OCI-LY1 (cell line): ENCODE measurements at regions not wholly inside any gene's neighbourhood (a gene's known extent, or its start where the extent isn't known, plus 50 kb on each side); places are given as distances from the start of the nearest gene placed in this dataset.

Experiments used
- EZH2 ChIP-seq: fragments of 200-600 bp; sonication (generic), shearing (Covaris generic); IDR thresholded peaks from 2 replicates; pipeline ENCODE4 v1.8.0; 2017; ENCODE audit warnings: borderline replicate concordance, mixed run types, mild to moderate bottlenecking, antibody characterized with exemption, low read length, moderate library complexity, mixed read lengths
- TF ChIP-seq, protein P1 (sequence below): fragments of 200-600 bp; sonication (generic), shearing (Covaris generic); IDR thresholded peaks from 2 replicates; pipeline ENCODE4 v1.5.1; 2017; ENCODE audit warnings: mild to moderate bottlenecking, antibody characterized with exemption, low read length, moderate library complexity, mixed read lengths

GRCh38 chr3:110849064-110849463 lies 222.6 kb upstream of the NECTIN3 start:
- TF ChIP-seq, protein P1, sequence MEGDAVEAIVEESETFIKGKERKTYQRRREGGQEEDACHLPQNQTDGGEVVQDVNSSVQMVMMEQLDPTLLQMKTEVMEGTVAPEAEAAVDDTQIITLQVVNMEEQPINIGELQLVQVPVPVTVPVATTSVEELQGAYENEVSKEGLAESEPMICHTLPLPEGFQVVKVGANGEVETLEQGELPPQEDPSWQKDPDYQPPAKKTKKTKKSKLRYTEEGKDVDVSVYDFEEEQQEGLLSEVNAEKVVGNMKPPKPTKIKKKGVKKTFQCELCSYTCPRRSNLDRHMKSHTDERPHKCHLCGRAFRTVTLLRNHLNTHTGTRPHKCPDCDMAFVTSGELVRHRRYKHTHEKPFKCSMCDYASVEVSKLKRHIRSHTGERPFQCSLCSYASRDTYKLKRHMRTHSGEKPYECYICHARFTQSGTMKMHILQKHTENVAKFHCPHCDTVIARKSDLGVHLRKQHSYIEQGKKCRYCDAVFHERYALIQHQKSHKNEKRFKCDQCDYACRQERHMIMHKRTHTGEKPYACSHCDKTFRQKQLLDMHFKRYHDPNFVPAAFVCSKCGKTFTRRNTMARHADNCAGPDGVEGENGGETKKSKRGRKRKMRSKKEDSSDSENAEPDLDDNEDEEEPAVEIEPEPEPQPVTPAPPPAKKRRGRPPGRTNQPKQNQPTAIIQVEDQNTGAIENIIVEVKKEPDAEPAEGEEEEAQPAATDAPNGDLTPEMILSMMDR = no peak
- TF ChIP-seq EZH2 = no peak
